Nephron progenitor cell (in vitro differentiated cells): ENCODE measurements at regions not wholly inside any gene's neighbourhood (a gene's known extent, or its start where the extent isn't known, plus 50 kb on each side); places are given as distances from the start of the nearest gene placed in this dataset.

ENCODE experiments used
- DNase-seq: peaks from one replicate; pipeline ENCODE4 v3.0.0; 2021
- H3K27ac Mint-ChIP-seq: 2 replicates; pipeline ENCODE4 v1.8.0; 2021; ENCODE audit warnings: mild to moderate bottlenecking, moderate library complexity, mixed read lengths
- H3K27me3 Mint-ChIP-seq: 2 replicates; pipeline ENCODE4 v1.8.0; 2021; ENCODE audit warnings: mild to moderate bottlenecking, low read depth, mixed read lengths; ENCODE audit not compliant: poor library complexity
- H3K36me3 Mint-ChIP-seq: 2 replicates; pipeline ENCODE4 v1.8.0; 2021; ENCODE audit warnings: low read depth, mixed read lengths
- H3K4me1 Mint-ChIP-seq: 2 replicates; pipeline ENCODE4 v1.8.0; 2021; ENCODE audit warnings: mixed read lengths
- H3K4me3 Mint-ChIP-seq: 2 replicates; pipeline ENCODE4 v1.8.0; 2021; ENCODE audit warnings: mild to moderate bottlenecking, moderate library complexity, mixed read lengths
- H3K9me3 Mint-ChIP-seq: 2 replicates; pipeline ENCODE4 v1.8.0; 2021; ENCODE audit warnings: mild to moderate bottlenecking, moderate library complexity, mixed read lengths
- CTCF ChIP-seq: fragments of 200-600 bp; sonication (generic); IDR thresholded peaks from 2 replicates; pipeline ENCODE4 v1.5.0; 2021; ENCODE audit warnings: antibody characterized with exemption

GRCh38 chr11:70853068-70853769 lies 399.2 kb downstream of the SHANK2 start:
- H3K27me3 Mint-ChIP-seq, result peaks cover 25% of the 10 kb centered on the region
- H3K9me3 Mint-ChIP-seq, result peaks cover 10% of the 10 kb centered on the region
- no peaks in the 10 kb centered on the region for H3K36me3 Mint-ChIP-seq
- H3K4me3 Mint-ChIP-seq, result no peak overlapping the region
- H3K27ac Mint-ChIP-seq, result no peak overlapping the region
- DNase-seq, result no peak
- no peak for TF ChIP-seq CTCF
- H3K4me1 Mint-ChIP-seq, result peaks cover 18% of the 10 kb centered on the region

DNA sequence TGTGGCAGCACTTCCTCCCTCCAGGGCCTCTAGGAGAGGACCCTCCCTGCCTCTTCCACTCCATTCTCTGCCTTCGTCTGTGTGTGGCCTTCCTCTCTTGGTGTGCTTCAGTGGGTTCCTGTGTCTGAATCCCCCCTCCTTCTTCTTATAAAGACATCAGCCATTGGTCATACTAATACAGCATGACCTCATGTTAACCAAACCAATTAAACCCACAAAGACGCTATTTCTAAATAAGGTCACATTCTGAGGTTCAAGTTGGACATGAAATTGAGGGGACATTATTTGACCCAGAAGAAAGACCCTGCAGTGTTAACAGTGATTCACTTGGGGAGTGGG lies 398.6 kb downstream of the SHANK2 start:
- no peaks in the 10 kb centered on the region for H3K36me3 Mint-ChIP-seq
- TF ChIP-seq CTCF, result no peak
- H3K4me3 Mint-ChIP-seq, result no peak overlapping the region
- H3K27ac Mint-ChIP-seq, result no peak overlapping the region
- peaks cover 18% of the 10 kb centered on the region for H3K4me1 Mint-ChIP-seq
- H3K27me3 Mint-ChIP-seq, result peaks cover 22% of the 10 kb centered on the region
- DNase-seq, result no peak
- peaks cover 10% of the 10 kb centered on the region for H3K9me3 Mint-ChIP-seq

- Mint-ChIP-seq H3K9me3 (peaks cover 10% of the 10 kb centered on the region), H3K36me3 (no peaks in the 10 kb centered on the region), H3K27me3 (peaks cover 27% of the 10 kb centered on the region), H3K4me3 (no peak overlapping the region), H3K27ac (no peak overlapping the region), H3K4me1 (peaks cover 18% of the 10 kb centered on the region)
- no peak for DNase-seq
- TF ChIP-seq CTCF, result no peak
Observed at GRCh38 chr11:70854201-70854600, 398.2 kb downstream of the SHANK2 start.

- H3K4me1 Mint-ChIP-seq, result peaks cover 18% of the 10 kb centered on the region
- peaks cover 6% of the 10 kb centered on the region for H3K9me3 Mint-ChIP-seq
- H3K36me3 Mint-ChIP-seq, result no peaks in the 10 kb centered on the region
- TF ChIP-seq CTCF, result no peak
- peaks cover 24% of the 10 kb centered on the region for H3K27me3 Mint-ChIP-seq
- no peak overlapping the region for H3K4me3 Mint-ChIP-seq
- DNase-seq, result no peak
- H3K27ac Mint-ChIP-seq, result no peak overlapping the region
Observed at GRCh38 chr11:70854901-70855556, 397.3 kb downstream of the SHANK2 start.

GRCh38 chr11:70857894-70858293 lies 394.5 kb downstream of the SHANK2 start:
- no peak for DNase-seq
- Mint-ChIP-seq H3K9me3 (no peaks in the 10 kb centered on the region), H3K4me1 (peaks cover 36% of the 10 kb centered on the region), H3K36me3 (no peaks in the 10 kb centered on the region), H3K27ac (no peak overlapping the region), H3K4me3 (no peak overlapping the region), H3K27me3 (peaks cover 20% of the 10 kb centered on the region)
- no peak for TF ChIP-seq CTCF

DNA sequence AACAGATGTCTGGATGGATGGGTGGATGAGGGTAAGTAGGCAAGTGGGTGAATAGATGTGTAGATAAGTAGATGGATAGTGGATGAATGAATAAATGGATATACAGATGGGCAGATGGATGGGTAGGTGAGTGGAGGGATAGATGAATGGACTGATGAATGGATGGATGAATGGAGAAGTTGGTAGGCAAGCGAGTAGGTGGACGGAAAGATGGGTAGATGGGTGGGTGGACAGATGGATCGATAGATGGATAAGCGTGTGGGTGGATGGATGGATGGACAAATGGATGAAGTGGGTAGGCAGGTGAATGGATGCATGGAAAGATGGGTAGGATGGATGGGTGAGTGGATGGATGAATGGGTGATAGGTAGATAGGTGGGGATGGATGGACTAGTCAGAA lies 393.2 kb downstream of the SHANK2 start:
- no peak overlapping the region for H3K27ac Mint-ChIP-seq
- no peak overlapping the region for H3K4me3 Mint-ChIP-seq
- H3K9me3 Mint-ChIP-seq, result no peaks in the 10 kb centered on the region
- no peaks in the 10 kb centered on the region for H3K36me3 Mint-ChIP-seq
- TF ChIP-seq CTCF, result no peak
- H3K27me3 Mint-ChIP-seq, result peaks cover 17% of the 10 kb centered on the region
- no peak for DNase-seq
- H3K4me1 Mint-ChIP-seq, result peaks cover 23% of the 10 kb centered on the region
